ENCODE measurements at regions not wholly inside any gene's neighbourhood (a gene's known extent, or its start where the extent isn't known, plus 50 kb on each side); places are given as distances from the start of the nearest gene placed in this dataset.

DNA sequence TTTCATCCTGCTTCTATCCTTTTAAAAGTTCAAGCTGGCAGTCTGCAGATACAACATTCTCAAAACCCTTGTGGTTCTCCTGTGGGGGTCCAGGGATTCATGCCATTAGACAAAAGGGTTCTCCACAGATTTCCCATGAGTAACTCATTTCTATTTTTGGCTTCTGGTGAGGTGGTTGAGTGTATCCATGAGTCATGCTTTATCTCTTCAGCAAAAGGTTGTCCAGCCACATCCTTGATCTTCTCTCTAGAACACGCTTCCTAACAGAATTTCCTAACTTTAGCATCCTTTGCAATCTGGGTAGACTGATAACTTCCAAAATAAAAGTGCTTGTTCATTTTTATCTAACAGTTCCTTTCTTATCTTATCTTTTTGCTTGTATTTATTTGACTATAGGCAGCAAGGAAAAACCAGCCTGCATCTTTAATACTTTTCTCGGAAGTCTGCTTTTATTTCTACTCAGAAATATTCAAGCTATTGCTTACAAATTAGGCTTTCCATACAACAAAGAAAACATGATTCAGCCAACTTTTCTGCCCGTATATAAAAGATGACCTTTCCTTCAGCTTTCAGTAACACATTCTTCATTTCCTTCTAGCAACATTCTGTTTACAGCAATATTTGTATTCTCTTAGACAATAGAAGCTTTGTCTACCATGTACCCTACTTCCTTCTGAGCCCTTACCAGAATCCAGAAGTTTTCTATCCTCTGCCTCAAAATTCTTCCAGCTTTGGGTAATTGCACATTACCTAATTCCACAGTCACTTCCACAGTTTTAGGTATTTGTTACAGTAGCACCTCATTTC, 79.3 kb upstream of the IL6 start:
- Histone ChIP-seq H3K9me3 (ENCODE audit: control insufficient read depth in 1 of 2, insufficient read depth in 1 of 2, low read depth in 1 of 2, low read length in 2 of 2) (peaks cover 14 to 19% of the 10 kb centered on the region in 2 experiments; a peak in 3 of 4 replicates), H2AFZ (ENCODE audit: low read depth, low read length, poor library complexity, severe bottlenecking) (no peak overlapping the region), H3K4me1 (ENCODE audit: control insufficient read depth in 1 of 2, insufficient read depth in 2 of 2, low read length in 2 of 2) (peaks cover 0 to 11% of the 10 kb centered on the region in 2 experiments; a peak in 2 of 4 replicates), H3K79me2 (ENCODE audit: insufficient read depth, low read length) (no peaks in the 10 kb centered on the region), H3K9me2 (ENCODE audit: insufficient read depth) (no peaks in the 10 kb centered on the region), H3K27me3 (ENCODE audit: insufficient read depth, low read length) (no peaks in the 10 kb centered on the region), H3K4me3 (replicated peaks in 1 of 2; ENCODE audit: low read depth in 1 of 2, low read length in 2 of 2) (no peak overlapping the region), H3K9ac (ENCODE audit: low read length) (no peak overlapping the region), H3K36me3 (ENCODE audit: control insufficient read depth in 1 of 2, insufficient read depth in 2 of 2, low read length in 2 of 2) (no peaks in the 10 kb centered on the region), H3K4me2 (ENCODE audit: low read length) (peak overlapping the region; percentile 11; the same call in 1 of the 2 replicates), H4K20me1 (ENCODE audit: insufficient read depth) (no peaks in the 10 kb centered on the region), H3K27ac (ENCODE audit: low read depth, low read length) (no peak overlapping the region)
- ATAC-seq (no peak), DNase-seq (ENCODE audit: low read depth, low spot score) (no peak)
- intact Hi-C loops (cut with micrococcal nuclease), result no loop called here
- BruUV-seq (replicated peaks), result no TSS peak
- RAD21 ChIA-PET (ENCODE audit: low non-redundant PET in 1 of 2, low total read pairs in 2 of 2, uncharacterized antibody in 2 of 2, unreplicated experiment in 2 of 2), result no interaction called here
- CTCF ChIA-PET, result no interaction called here
- TF ChIP-seq JUND (IDR thresholded peaks at IDR 0.05), result no peak
- TF ChIP-seq ELF1 (IDR thresholded peaks at IDR 0.05; ENCODE audit: borderline replicate concordance, low read depth), result no peak
- TF ChIP-seq FOSL1 (IDR thresholded peaks at IDR 0.05; ENCODE audit: low read depth), result peak; percentile 21; the same call in 1 of the 2 replicates
- no peak for TF ChIP-seq POLR2AphosphoS5 (IDR thresholded peaks at IDR 0.05; ENCODE audit: low read depth, low read length)
- POLR2A ChIA-PET, result no interaction called here

DNA sequence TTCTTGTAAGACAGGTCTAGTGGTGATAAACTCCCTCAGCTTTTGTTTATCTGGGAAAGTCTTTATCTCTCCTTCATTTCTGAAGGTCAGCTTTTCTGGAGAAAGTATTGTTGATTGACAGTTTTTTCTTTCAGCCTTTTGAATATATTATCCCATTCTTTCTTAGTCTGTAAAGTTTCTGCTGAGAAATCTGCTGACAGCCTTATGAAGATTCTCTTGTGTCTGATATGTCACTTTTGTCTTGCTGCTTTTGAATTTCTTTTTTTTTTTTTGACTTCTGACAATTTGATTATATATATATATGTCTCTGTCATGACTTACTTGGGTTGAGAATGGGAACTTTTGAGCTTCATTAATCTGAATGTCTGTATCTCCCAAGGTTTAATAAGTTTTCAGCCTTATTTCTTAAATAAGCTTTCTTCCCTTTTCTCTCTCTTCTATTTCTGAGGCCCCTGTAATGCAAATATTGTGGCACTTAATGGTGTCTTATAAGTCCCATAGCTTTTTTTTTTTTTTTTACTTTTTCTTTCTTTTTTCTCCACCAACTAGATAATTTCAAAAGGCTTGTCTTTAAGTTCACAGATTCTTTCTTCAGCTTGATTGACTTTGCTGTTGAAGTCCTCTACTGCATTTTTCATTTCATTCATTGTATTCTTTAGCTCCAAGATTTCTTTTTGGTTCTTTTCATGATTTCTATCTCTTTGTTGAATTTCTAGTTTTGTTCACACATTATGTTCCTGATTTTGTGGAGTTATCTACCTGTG, 81.4 kb upstream of the IL6 start:
- Histone ChIP-seq H3K9me3 (ENCODE audit: control insufficient read depth in 1 of 2, insufficient read depth in 1 of 2, low read depth in 1 of 2, low read length in 2 of 2) (peaks cover 14 to 24% of the 10 kb centered on the region in 2 experiments; a peak in 3 of 4 replicates), H4K20me1 (ENCODE audit: insufficient read depth) (no peaks in the 10 kb centered on the region), H3K79me2 (ENCODE audit: insufficient read depth, low read length) (no peaks in the 10 kb centered on the region), H3K27ac (ENCODE audit: low read depth, low read length) (no peak overlapping the region), H3K4me1 (ENCODE audit: control insufficient read depth in 1 of 2, insufficient read depth in 2 of 2, low read length in 2 of 2) (peaks cover 0 to 5% of the 10 kb centered on the region in 2 experiments; a peak in 2 of 4 replicates), H3K9me2 (ENCODE audit: insufficient read depth) (no peaks in the 10 kb centered on the region), H3K27me3 (ENCODE audit: insufficient read depth, low read length) (no peaks in the 10 kb centered on the region), H3K4me2 (ENCODE audit: low read length) (no peak overlapping the region), H3K9ac (ENCODE audit: low read length) (no peak overlapping the region), H2AFZ (ENCODE audit: low read depth, low read length, poor library complexity, severe bottlenecking) (no peak overlapping the region), H3K4me3 (replicated peaks in 1 of 2; ENCODE audit: low read depth in 1 of 2, low read length in 2 of 2) (no peak overlapping the region), H3K36me3 (ENCODE audit: control insufficient read depth in 1 of 2, insufficient read depth in 2 of 2, low read length in 2 of 2) (no peaks in the 10 kb centered on the region)
- BruUV-seq (replicated peaks), result no TSS peak
- POLR2A ChIA-PET, result no interaction called here
- DNase-seq (ENCODE audit: low read depth, low spot score) (no peak), ATAC-seq (no peak)
- RAD21 ChIA-PET (ENCODE audit: low non-redundant PET in 1 of 2, low total read pairs in 2 of 2, uncharacterized antibody in 2 of 2, unreplicated experiment in 2 of 2), result no interaction called here
- TF ChIP-seq EZH2phosphoT487 (IDR thresholded peaks at IDR 0.05; ENCODE audit: borderline replicate concordance) (no peak), EGR1 (IDR thresholded peaks at IDR 0.05; ENCODE audit: low read depth) (no peak), EZH2 (IDR thresholded peaks at IDR 0.05) (no peak), SIN3A (IDR thresholded peaks at IDR 0.05; ENCODE audit: low read depth) (no peak), ELF1 (IDR thresholded peaks at IDR 0.05; ENCODE audit: borderline replicate concordance, low read depth) (no peak), CBX3 (IDR thresholded peaks at IDR 0.05; ENCODE audit: low read depth) (peak; percentile 46; the same call in 1 of the 2 replicates)
- TF ChIP-seq, protein P1, sequence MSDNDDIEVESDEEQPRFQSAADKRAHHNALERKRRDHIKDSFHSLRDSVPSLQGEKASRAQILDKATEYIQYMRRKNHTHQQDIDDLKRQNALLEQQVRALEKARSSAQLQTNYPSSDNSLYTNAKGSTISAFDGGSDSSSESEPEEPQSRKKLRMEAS (IDR thresholded peaks at IDR 0.05), result no peak
- TF ChIP-seq, protein P2, sequence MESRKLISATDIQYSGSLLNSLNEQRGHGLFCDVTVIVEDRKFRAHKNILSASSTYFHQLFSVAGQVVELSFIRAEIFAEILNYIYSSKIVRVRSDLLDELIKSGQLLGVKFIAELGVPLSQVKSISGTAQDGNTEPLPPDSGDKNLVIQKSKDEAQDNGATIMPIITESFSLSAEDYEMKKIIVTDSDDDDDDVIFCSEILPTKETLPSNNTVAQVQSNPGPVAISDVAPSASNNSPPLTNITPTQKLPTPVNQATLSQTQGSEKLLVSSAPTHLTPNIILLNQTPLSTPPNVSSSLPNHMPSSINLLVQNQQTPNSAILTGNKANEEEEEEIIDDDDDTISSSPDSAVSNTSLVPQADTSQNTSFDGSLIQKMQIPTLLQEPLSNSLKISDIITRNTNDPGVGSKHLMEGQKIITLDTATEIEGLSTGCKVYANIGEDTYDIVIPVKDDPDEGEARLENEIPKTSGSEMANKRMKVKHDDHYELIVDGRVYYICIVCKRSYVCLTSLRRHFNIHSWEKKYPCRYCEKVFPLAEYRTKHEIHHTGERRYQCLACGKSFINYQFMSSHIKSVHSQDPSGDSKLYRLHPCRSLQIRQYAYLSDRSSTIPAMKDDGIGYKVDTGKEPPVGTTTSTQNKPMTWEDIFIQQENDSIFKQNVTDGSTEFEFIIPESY (IDR thresholded peaks at IDR 0.05; ENCODE audit: extremely low read depth, insufficient replicate concordance, low read length), result no peak
- CTCF ChIA-PET, result no interaction called here
- intact Hi-C loops (cut with micrococcal nuclease), result no loop called here

All from HCT116 (cell line).